Neural cell (in vitro differentiated cells): ENCODE measurements at regions not wholly inside any gene's neighbourhood (a gene's known extent, or its start where the extent isn't known, plus 50 kb on each side); places are given as distances from the start of the nearest gene placed in this dataset.

ENCODE experiments used
- EP300 ChIP-seq: fragments of 450-650 bp; conservative IDR thresholded peaks from 2 replicates; pipeline ENCODE4 v1.6.1; 2014; ENCODE audit warnings: antibody characterized with exemption, mild to moderate bottlenecking, moderate library complexity; ENCODE audit not compliant: poor library complexity, severe bottlenecking
- EZH2 ChIP-seq: fragments of 200-600, 300-800 bp; shearing (Covaris generic), sonication (generic); IDR thresholded peaks from 2 replicates; pipeline ENCODE4 v1.6.1; 2014; ENCODE audit warnings: antibody characterized with exemption, low read length, borderline replicate concordance, mild to moderate bottlenecking; ENCODE audit not compliant: insufficient read depth, poor library complexity, severe bottlenecking
- POLR2AphosphoS5 ChIP-seq: IDR thresholded peaks from 2 replicates; pipeline ENCODE4 v1.6.1; 2012
- RAD21 ChIP-seq: fragments of 450-650 bp; conservative IDR thresholded peaks from 2 replicates; pipeline ENCODE4 v1.6.1; 2014; ENCODE audit warnings: antibody characterized with exemption, mild to moderate bottlenecking, moderate library complexity
- REST ChIP-seq: IDR thresholded peaks from 2 replicates; pipeline ENCODE4 v1.6.1; 2012; ENCODE audit warnings: borderline replicate concordance
- TF ChIP-seq, protein P1 (sequence below): fragments of 450-650 bp; IDR thresholded peaks from 2 replicates; pipeline ENCODE4 v1.5.1; 2014; ENCODE audit warnings: antibody characterized with exemption, mild to moderate bottlenecking, moderate library complexity; ENCODE audit not compliant: poor library complexity, severe bottlenecking

- TF ChIP-seq RAD21 (no peak), EZH2 (no peak), EP300 (no peak), POLR2AphosphoS5 (no peak), REST (no peak)
- TF ChIP-seq, protein P1, sequence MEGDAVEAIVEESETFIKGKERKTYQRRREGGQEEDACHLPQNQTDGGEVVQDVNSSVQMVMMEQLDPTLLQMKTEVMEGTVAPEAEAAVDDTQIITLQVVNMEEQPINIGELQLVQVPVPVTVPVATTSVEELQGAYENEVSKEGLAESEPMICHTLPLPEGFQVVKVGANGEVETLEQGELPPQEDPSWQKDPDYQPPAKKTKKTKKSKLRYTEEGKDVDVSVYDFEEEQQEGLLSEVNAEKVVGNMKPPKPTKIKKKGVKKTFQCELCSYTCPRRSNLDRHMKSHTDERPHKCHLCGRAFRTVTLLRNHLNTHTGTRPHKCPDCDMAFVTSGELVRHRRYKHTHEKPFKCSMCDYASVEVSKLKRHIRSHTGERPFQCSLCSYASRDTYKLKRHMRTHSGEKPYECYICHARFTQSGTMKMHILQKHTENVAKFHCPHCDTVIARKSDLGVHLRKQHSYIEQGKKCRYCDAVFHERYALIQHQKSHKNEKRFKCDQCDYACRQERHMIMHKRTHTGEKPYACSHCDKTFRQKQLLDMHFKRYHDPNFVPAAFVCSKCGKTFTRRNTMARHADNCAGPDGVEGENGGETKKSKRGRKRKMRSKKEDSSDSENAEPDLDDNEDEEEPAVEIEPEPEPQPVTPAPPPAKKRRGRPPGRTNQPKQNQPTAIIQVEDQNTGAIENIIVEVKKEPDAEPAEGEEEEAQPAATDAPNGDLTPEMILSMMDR = no peak
Measured at GRCh38 chr9:11549311-11549794, 936.6 kb upstream of the PTPRD start.
